NB4 (cell line): ENCODE measurements at regions not wholly inside any gene's neighbourhood (a gene's known extent, or its start where the extent isn't known, plus 50 kb on each side); places are given as distances from the start of the nearest gene placed in this dataset.

Experiments used
- MYC ChIP-seq: IDR thresholded peaks from 2 replicates; pipeline ENCODE4 v1.6.1; 2011; ENCODE audit warnings: low read depth, low read length
- POLR2A ChIP-seq: IDR thresholded peaks from 2 replicates; pipeline ENCODE4 v1.6.1; 2011; ENCODE audit warnings: mild to moderate bottlenecking; ENCODE audit not compliant: insufficient read length; ENCODE audit errors: extremely low read depth
- TF ChIP-seq, protein P1 (sequence below): IDR thresholded peaks from one replicate; pipeline ENCODE4 v1.5.1; 2012; ENCODE audit warnings: low read depth, low read length
- TF ChIP-seq, protein P2 (sequence below): IDR thresholded peaks from 2 replicates; pipeline ENCODE4 v1.6.1; 2011; ENCODE audit warnings: low read depth, low read length

DNA sequence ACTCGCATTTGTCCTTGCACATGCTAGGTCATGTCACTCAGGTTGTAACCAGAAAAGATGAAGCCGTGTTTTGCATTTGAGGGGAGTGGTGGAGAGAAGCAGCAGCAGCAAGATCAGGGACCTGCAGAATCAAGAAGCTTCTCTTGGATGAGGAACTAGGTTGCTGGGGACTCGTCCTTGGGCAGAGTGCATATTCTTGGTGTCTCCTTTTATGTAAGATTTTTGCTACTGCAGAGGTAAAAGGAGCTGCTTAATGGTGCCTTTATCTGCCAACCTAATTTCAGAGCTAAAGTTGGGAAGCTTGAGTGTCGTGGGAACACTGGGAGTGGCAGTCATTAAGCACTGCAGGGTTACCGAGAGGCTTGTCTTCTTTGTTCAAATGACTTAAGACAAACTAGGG is 236.5 kb downstream of the MAP2K4 start:
- TF ChIP-seq, protein P1, sequence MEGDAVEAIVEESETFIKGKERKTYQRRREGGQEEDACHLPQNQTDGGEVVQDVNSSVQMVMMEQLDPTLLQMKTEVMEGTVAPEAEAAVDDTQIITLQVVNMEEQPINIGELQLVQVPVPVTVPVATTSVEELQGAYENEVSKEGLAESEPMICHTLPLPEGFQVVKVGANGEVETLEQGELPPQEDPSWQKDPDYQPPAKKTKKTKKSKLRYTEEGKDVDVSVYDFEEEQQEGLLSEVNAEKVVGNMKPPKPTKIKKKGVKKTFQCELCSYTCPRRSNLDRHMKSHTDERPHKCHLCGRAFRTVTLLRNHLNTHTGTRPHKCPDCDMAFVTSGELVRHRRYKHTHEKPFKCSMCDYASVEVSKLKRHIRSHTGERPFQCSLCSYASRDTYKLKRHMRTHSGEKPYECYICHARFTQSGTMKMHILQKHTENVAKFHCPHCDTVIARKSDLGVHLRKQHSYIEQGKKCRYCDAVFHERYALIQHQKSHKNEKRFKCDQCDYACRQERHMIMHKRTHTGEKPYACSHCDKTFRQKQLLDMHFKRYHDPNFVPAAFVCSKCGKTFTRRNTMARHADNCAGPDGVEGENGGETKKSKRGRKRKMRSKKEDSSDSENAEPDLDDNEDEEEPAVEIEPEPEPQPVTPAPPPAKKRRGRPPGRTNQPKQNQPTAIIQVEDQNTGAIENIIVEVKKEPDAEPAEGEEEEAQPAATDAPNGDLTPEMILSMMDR: no peak
- TF ChIP-seq, protein P2, sequence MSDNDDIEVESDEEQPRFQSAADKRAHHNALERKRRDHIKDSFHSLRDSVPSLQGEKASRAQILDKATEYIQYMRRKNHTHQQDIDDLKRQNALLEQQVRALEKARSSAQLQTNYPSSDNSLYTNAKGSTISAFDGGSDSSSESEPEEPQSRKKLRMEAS: no peak
- TF ChIP-seq POLR2A (no peak), MYC (no peak)
